Endothelial cell of umbilical vein (primary cell): ENCODE measurements at regions not wholly inside any gene's neighbourhood (a gene's known extent, or its start where the extent isn't known, plus 50 kb on each side); places are given as distances from the start of the nearest gene placed in this dataset.

Experiments used
- BruUV-seq: library from RNA; stranded (reverse); fragments of 400-500 nt; replicated peaks from 2 replicates; lab custom pipeline; 2021; lab: Mats Ljungman, UMichigan
- CTCF ChIA-PET: fragments of 300-600, 350-600 bp; sonication (Branson Sonifier 250); formaldehyde crosslinking; loops from one replicate; lab custom pipeline; 2021; ENCODE audit warnings: antibody characterized with exemption, inconsistent platforms; lab: Charles Lee
- POLR2A ChIA-PET: fragments of 300-600, 350-600 bp; sonication (Branson Sonifier 250); formaldehyde crosslinking; loops from one replicate; lab custom pipeline; 2021; ENCODE audit warnings: antibody characterized with exemption, inconsistent platforms; lab: Charles Lee
- DNase-seq: peaks from one replicate; pipeline ENCODE4 v3.0.0-alpha.2; 2011; ENCODE audit warnings: low read depth, low spot score
- FAIRE-seq: peaks from 2 replicates; lab custom pipeline; 2011; peaks lifted over from hg19 to GRCh38; lab: Jason Lieb, UNC
- H2AFZ ChIP-seq: 2 replicates; pipeline ENCODE4 v1.6.0; 2012; ENCODE audit warnings: low read depth, low read length, control low read depth, inconsistent platforms
- H3K27ac ChIP-seq: 2 replicates; pipeline ENCODE4 v1.5.1; 2011; ENCODE audit warnings: low read depth, mild to moderate bottlenecking, control low read depth, low read length, moderate library complexity; ENCODE audit not compliant: insufficient read depth
- H3K27me3 ChIP-seq, 2 experiments: 2 replicates each; pipeline versions ENCODE4 v1.6.0 to v1.6.1; 2011; ENCODE audit warnings: low read length in 2 of 2, mixed read lengths in 1 of 2; ENCODE audit not compliant: control insufficient read depth in 2 of 2, insufficient read depth in 2 of 2
- H3K36me3 ChIP-seq, 2 experiments: 2 replicates in 1 of 2; 3 replicates in 1 of 2; pipeline ENCODE4 v1.5.1; 2011; ENCODE audit warnings: low read length in 2 of 2, mild to moderate bottlenecking in 1 of 2, moderate library complexity in 1 of 2; ENCODE audit not compliant: control insufficient read depth in 2 of 2, insufficient read depth in 2 of 2; ENCODE audit errors: extremely low read depth in 1 of 2
- H3K4me1 ChIP-seq: 3 replicates; pipeline ENCODE4 v1.5.1; 2011; ENCODE audit warnings: mild to moderate bottlenecking, low read length; ENCODE audit not compliant: control insufficient read depth, insufficient read depth; ENCODE audit errors: extremely low read depth
- H3K4me2 ChIP-seq: 2 replicates; pipeline ENCODE4 v1.6.1; 2011; ENCODE audit warnings: low read length, control low read depth, mixed read lengths; ENCODE audit not compliant: insufficient read depth
- H3K4me3 ChIP-seq, 3 experiments: fragments of 200-600 bp in 1 of 3; sonication (generic), shearing (Covaris generic) in 1 of 3; replicated peaks in 1 of 3; 2 replicates each; pipeline ENCODE4 v1.5.1; 2011 to 2016; ENCODE audit warnings: control low read depth in 3 of 3, low read length in 3 of 3, mild to moderate bottlenecking in 2 of 3, inconsistent platforms in 1 of 3, low read depth in 1 of 3, moderate library complexity in 1 of 3; ENCODE audit not compliant: insufficient read depth in 1 of 3
- H3K79me2 ChIP-seq: 2 replicates; pipeline ENCODE4 v1.6.0; 2012; ENCODE audit warnings: low read length, inconsistent platforms; ENCODE audit not compliant: control insufficient read depth, insufficient read depth
- H3K9ac ChIP-seq: replicated peaks from 2 replicates; pipeline ENCODE3; 2011; ENCODE audit warnings: low read length, control low read depth; ENCODE audit not compliant: insufficient read depth; ENCODE audit errors: extremely low read depth
- H3K9me1 ChIP-seq: replicated peaks from 3 replicates; pipeline ENCODE4 v1.6.0; 2011; ENCODE audit warnings: mild to moderate bottlenecking, low read length; ENCODE audit not compliant: control insufficient read depth, insufficient read depth; ENCODE audit errors: extremely low read depth
- H3K9me3 ChIP-seq: replicated peaks from 2 replicates; pipeline ENCODE4 v1.5.1; 2012; ENCODE audit warnings: low read length, inconsistent platforms; ENCODE audit not compliant: control insufficient read depth, insufficient read depth
- H4K20me1 ChIP-seq: replicated peaks from 2 replicates; pipeline ENCODE3; 2011; ENCODE audit warnings: mild to moderate bottlenecking, low read length; ENCODE audit not compliant: control insufficient read depth, insufficient read depth; ENCODE audit errors: extremely low read depth
- CTCF ChIP-seq, 2 donors: IDR thresholded peaks; 1 replicate in 1 of 2; 2 replicates in 1 of 2; pipeline ENCODE4 v1.5.1; 2011; ENCODE audit warnings: low read length in 2 of 2, mild to moderate bottlenecking in 2 of 2, moderate library complexity in 2 of 2, control low read depth in 1 of 2, inconsistent platforms in 1 of 2, low read depth in 1 of 2; ENCODE audit not compliant: insufficient read depth in 1 of 2; ENCODE audit errors: extremely low read depth in 1 of 2
- EZH2 ChIP-seq: IDR thresholded peaks from 2 replicates; pipeline ENCODE4 v1.6.1; 2012; ENCODE audit warnings: borderline replicate concordance, low read depth, mild to moderate bottlenecking, moderate library complexity, low read length, inconsistent platforms; ENCODE audit not compliant: severe bottlenecking
- FOS ChIP-seq: IDR thresholded peaks from 2 replicates; pipeline ENCODE4 v1.6.1; 2011; ENCODE audit warnings: mild to moderate bottlenecking, low read length, moderate library complexity, borderline replicate concordance; ENCODE audit not compliant: insufficient read depth
- GATA2 ChIP-seq: IDR thresholded peaks from 2 replicates; pipeline ENCODE4 v1.7.0; 2011; ENCODE audit warnings: low read depth, mild to moderate bottlenecking, moderate library complexity, mixed read lengths, low read length; ENCODE audit not compliant: insufficient read length, insufficient read depth
- JUN ChIP-seq: IDR thresholded peaks from 2 replicates; pipeline ENCODE4 v1.6.1; 2011; ENCODE audit warnings: borderline replicate concordance, low read depth; ENCODE audit not compliant: insufficient read length, insufficient read depth
- MYC ChIP-seq: IDR thresholded peaks from one replicate; pipeline ENCODE4 v1.6.1; 2011; ENCODE audit warnings: mild to moderate bottlenecking, low read depth, low read length
- POLR2A ChIP-seq: IDR thresholded peaks from 2 replicates; pipeline ENCODE4 v1.6.1; 2012; ENCODE audit warnings: low read depth, mild to moderate bottlenecking, control low read depth, low read length
- POLR2AphosphoS5 ChIP-seq: IDR thresholded peaks from 2 replicates; pipeline ENCODE4 v1.6.1; 2012; ENCODE audit warnings: low read depth, mild to moderate bottlenecking, control low read depth, low read length, moderate library complexity; ENCODE audit not compliant: insufficient read depth
- dilution Hi-C: fragments of 300-500 bp; cut with MboI; formaldehyde crosslinking; loops from one replicate; pipeline ENCODE4 v1.15.0; 2019; ENCODE audit warnings: low sequenced_read_pairs; ENCODE audit not compliant: extremely low pct_ligation_motif_present
- intact Hi-C: fragments of 100-400 bp; cut with micrococcal nuclease; formaldehyde crosslinking; loops from one replicate; pipeline ENCODE4 v1.10.0; 2022
- TF ChIP-seq, protein P1 (sequence below): IDR thresholded peaks from 2 replicates; pipeline ENCODE4 v1.6.1; 2011; ENCODE audit not compliant: insufficient read depth, insufficient read length

DNA sequence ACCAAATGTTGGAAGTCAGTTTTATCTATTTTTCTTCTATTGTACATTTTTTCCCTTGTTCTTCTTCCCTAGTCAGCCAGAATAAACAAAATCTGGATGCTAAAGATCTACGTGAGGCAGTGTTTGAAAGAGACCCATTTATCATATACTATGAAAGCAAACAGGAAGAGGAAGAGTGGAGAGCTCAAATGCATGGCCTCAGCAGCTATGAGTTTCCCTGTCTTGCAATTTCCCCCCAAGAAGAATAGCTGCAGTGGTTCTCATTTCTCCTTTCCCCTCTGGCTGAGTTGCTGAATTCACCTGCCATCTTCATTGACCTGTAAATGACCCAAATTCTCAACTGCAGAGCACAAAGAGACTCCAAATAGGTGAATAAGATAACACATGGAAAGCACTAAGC lies 347.1 kb upstream of the NRP1 start:
- Histone ChIP-seq H3K9me3 (no peaks in the 10 kb centered on the region), H3K4me1 (no peaks in the 10 kb centered on the region), H3K4me3 (no peak overlapping the region), H2AFZ (no peak overlapping the region), H3K4me2 (no peak overlapping the region), H3K27ac (no peak overlapping the region), H3K79me2 (no peaks in the 10 kb centered on the region), H3K27me3 (peaks cover 8 to 12% of the 10 kb centered on the region in 2 experiments), H3K9ac (no peak overlapping the region), H3K36me3 (no peaks in the 10 kb centered on the region), H4K20me1 (no peaks in the 10 kb centered on the region), H3K9me1 (no peaks in the 10 kb centered on the region)
- POLR2A ChIA-PET: no interaction called here
- FAIRE-seq: no peak
- intact Hi-C loops (no loop called here), dilution Hi-C loops (no loop called here)
- CTCF ChIA-PET: interaction anchor here (0.5 kb wide), 1 partner anchor 58 kb away, joined by 3 read pairs; no protein-coding TSS in a partner anchor
- no peak for DNase-seq
- BruUV-seq: no TSS peak
- TF ChIP-seq CTCF (IDR thresholded peaks at IDR 0.05; ENCODE audit: extremely low read depth in 1 of 2, insufficient read depth in 1 of 2, low read depth in 1 of 2, low read length in 2 of 2) (no peak), POLR2A (no peak), EZH2 (no peak), POLR2AphosphoS5 (no peak), JUN (no peak), MYC (no peak), GATA2 (no peak), FOS (no peak)
- TF ChIP-seq, protein P1, sequence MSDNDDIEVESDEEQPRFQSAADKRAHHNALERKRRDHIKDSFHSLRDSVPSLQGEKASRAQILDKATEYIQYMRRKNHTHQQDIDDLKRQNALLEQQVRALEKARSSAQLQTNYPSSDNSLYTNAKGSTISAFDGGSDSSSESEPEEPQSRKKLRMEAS: no peak
